CD4-positive, alpha-beta T cell (primary cell): ENCODE measurements at regions not wholly inside any gene's neighbourhood (a gene's known extent, or its start where the extent isn't known, plus 50 kb on each side); places are given as distances from the start of the nearest gene placed in this dataset.

ENCODE experiments used
- ATAC-seq: fragments of 200-7000 bp; cut with Tn5 transposase; one replicate; pipeline ENCODE4 v1.10.0; 2022; ENCODE audit warnings: mild to moderate bottlenecking; ENCODE audit not compliant: poor library complexity
- CTCF ChIA-PET: fragments of 350-600 bp; sonication (Branson Sonifier 250); formaldehyde crosslinking; loops from one replicate; lab custom pipeline; 2021; ENCODE audit warnings: antibody characterized with exemption, inconsistent platforms; lab: Charles Lee
- POLR2A ChIA-PET: fragments of 350-600 bp; sonication (Branson Sonifier 250); formaldehyde crosslinking; loops from one replicate; lab custom pipeline; 2021; ENCODE audit warnings: antibody characterized with exemption, inconsistent platforms; lab: Charles Lee
- DNase-seq, 14 experiments: peaks; one replicate each; pipeline ENCODE4 v3.0.0-alpha.2; 2013 to 2020; ENCODE audit warnings: mixed read lengths in 2 of 14
- H3K27ac ChIP-seq, 2 donors: one replicate each; pipeline versions ENCODE4 v1.5.1 to v1.7.0; 2013; ENCODE audit warnings: low read length in 2 of 2, low read depth in 1 of 2, mild to moderate bottlenecking in 1 of 2
- H3K27me3 ChIP-seq, 2 experiments: 1 replicate in 1 of 2; 2 replicates in 1 of 2; pipeline versions ENCODE4 v1.6.1 to v1.7.0; 2013; ENCODE audit warnings: low read length in 2 of 2, control low read depth in 1 of 2, mild to moderate bottlenecking in 1 of 2, moderate library complexity in 1 of 2; ENCODE audit not compliant: insufficient read depth in 2 of 2, control insufficient read depth in 1 of 2
- H3K36me3 ChIP-seq: one replicate; pipeline ENCODE4 v1.6.1; 2013; ENCODE audit warnings: low read length, control low read depth; ENCODE audit not compliant: insufficient read depth
- H3K4me1 ChIP-seq: one replicate; pipeline ENCODE4 v1.6.1; 2013; ENCODE audit warnings: low read length, control low read depth; ENCODE audit not compliant: insufficient read depth
- H3K4me3 ChIP-seq: one replicate; pipeline ENCODE4 v1.5.1; 2013; ENCODE audit warnings: mild to moderate bottlenecking, low read length, moderate library complexity
- H3K9me3 ChIP-seq, 2 experiments: 1 replicate in 1 of 2; 2 replicates in 1 of 2; pipeline versions ENCODE4 v1.6.1 to v1.7.0; 2013; ENCODE audit warnings: low read length in 2 of 2, mild to moderate bottlenecking in 2 of 2, control low read depth in 1 of 2, moderate library complexity in 1 of 2; ENCODE audit not compliant: control insufficient read depth in 1 of 2, insufficient read depth in 1 of 2
- H3K27ac Mint-ChIP-seq: one replicate; pipeline ENCODE4 v1.8.0; 2020; ENCODE audit warnings: mixed read lengths
- H3K27me3 Mint-ChIP-seq: one replicate; pipeline ENCODE4 v1.8.0; 2021; ENCODE audit warnings: mixed read lengths
- H3K36me3 Mint-ChIP-seq: one replicate; pipeline ENCODE4 v1.8.0; 2021; ENCODE audit warnings: low read depth, mixed read lengths
- H3K4me1 Mint-ChIP-seq: one replicate; pipeline ENCODE4 v1.8.0; 2021; ENCODE audit warnings: low read depth, mixed read lengths
- H3K4me3 Mint-ChIP-seq: one replicate; pipeline ENCODE4 v1.8.0; 2020; ENCODE audit warnings: mild to moderate bottlenecking, mixed read lengths
- H3K9me3 Mint-ChIP-seq: one replicate; pipeline ENCODE4 v1.8.0; 2020; ENCODE audit warnings: mixed read lengths
- intact Hi-C, 2 experiments: fragments of 100-400 bp; cut with DNase I in 1 of 2; cut with micrococcal nuclease in 1 of 2; formaldehyde crosslinking; loops; one replicate each; pipeline versions ENCODE4 v1.15.1 to v1.9.0; 2023 to 2025; cut with DNase I, micrococcal nuclease
- TF ChIP-seq, protein P1 (sequence below): fragments of 200-600 bp; IDR thresholded peaks from one replicate; pipeline ENCODE4 v1.8.0; 2022; ENCODE audit warnings: antibody characterized with exemption, mild to moderate bottlenecking

DNA sequence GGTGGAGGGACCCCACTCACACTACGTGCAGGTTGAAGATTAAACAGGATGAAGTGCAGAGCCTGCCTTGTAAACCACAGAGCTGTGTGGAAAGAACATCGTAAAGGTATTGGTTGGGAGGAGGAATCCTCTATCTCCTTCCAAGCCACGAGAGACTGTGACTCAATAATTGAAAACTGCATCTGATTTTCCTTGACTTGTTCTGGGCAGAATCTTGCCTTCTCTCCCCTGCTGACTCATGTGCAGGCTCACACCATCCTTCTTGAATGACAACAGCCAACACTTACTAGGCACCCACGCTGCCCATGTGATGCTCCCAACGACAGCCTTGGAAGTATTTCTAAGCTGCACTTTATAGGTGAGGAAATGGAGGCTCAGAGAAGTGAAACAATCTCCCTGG, 563.0 kb downstream of the MIAT start:
- Mint-ChIP-seq H3K4me1 (no peaks in the 10 kb centered on the region), H3K27ac (no peak overlapping the region), H3K27me3 (peaks cover 35% of the 10 kb centered on the region), H3K9me3 (no peaks in the 10 kb centered on the region), H3K36me3 (no peaks in the 10 kb centered on the region), H3K4me3 (no peak overlapping the region)
- Histone ChIP-seq H3K27ac (no peak overlapping the region), H3K36me3 (no peaks in the 10 kb centered on the region), H3K4me1 (no peaks in the 10 kb centered on the region), H3K9me3 (no peaks in the 10 kb centered on the region), H3K4me3 (no peak overlapping the region), H3K27me3 (peaks cover 6 to 10% of the 10 kb centered on the region in 2 experiments)
- CTCF ChIA-PET, result no interaction called here
- TF ChIP-seq, protein P1, sequence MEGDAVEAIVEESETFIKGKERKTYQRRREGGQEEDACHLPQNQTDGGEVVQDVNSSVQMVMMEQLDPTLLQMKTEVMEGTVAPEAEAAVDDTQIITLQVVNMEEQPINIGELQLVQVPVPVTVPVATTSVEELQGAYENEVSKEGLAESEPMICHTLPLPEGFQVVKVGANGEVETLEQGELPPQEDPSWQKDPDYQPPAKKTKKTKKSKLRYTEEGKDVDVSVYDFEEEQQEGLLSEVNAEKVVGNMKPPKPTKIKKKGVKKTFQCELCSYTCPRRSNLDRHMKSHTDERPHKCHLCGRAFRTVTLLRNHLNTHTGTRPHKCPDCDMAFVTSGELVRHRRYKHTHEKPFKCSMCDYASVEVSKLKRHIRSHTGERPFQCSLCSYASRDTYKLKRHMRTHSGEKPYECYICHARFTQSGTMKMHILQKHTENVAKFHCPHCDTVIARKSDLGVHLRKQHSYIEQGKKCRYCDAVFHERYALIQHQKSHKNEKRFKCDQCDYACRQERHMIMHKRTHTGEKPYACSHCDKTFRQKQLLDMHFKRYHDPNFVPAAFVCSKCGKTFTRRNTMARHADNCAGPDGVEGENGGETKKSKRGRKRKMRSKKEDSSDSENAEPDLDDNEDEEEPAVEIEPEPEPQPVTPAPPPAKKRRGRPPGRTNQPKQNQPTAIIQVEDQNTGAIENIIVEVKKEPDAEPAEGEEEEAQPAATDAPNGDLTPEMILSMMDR, result no peak
- intact Hi-C loops, result no loop called here
- DNase-seq (no peak), ATAC-seq (no peak)
- POLR2A ChIA-PET, result no interaction called here

DNA sequence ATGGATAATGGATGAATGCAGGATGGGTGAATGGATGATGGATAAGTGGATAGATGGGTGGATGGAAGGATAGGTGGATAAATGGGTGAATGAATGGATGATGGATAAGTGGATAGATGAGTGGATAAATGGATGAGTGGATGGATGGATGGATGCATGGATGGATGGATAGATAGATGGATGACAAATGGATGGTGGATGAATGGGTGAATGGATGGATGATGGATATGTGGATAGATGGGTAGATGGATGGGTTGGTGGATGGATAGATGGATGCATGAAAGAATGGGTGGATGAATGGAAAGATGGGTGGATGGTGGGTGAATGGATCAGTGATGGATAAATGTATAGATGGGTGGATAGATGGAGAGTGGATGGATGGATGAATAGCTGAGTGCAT, 564.8 kb downstream of the MIAT start:
- H3K36me3 ChIP-seq, result no peaks in the 10 kb centered on the region
- H3K4me1 Mint-ChIP-seq, result no peaks in the 10 kb centered on the region
- ChIA-PET POLR2A (no interaction called here), CTCF (no interaction called here)
- TF ChIP-seq, protein P1, result no peak
- H3K9me3 Mint-ChIP-seq, result no peaks in the 10 kb centered on the region
- no peaks in the 10 kb centered on the region for H3K36me3 Mint-ChIP-seq
- H3K4me3 Mint-ChIP-seq, result no peak overlapping the region
- DNase-seq (no peak), ATAC-seq (no peak)
- H3K27ac ChIP-seq, result no peak overlapping the region
- H3K27me3 Mint-ChIP-seq, result peaks cover 29% of the 10 kb centered on the region
- intact Hi-C loops, result no loop called here
- no peaks in the 10 kb centered on the region for H3K9me3 ChIP-seq
- no peak overlapping the region for H3K4me3 ChIP-seq
- H3K27ac Mint-ChIP-seq, result no peak overlapping the region
- peaks cover 6 to 10% of the 10 kb centered on the region in 2 experiments for H3K27me3 ChIP-seq
- no peaks in the 10 kb centered on the region for H3K4me1 ChIP-seq

DNA sequence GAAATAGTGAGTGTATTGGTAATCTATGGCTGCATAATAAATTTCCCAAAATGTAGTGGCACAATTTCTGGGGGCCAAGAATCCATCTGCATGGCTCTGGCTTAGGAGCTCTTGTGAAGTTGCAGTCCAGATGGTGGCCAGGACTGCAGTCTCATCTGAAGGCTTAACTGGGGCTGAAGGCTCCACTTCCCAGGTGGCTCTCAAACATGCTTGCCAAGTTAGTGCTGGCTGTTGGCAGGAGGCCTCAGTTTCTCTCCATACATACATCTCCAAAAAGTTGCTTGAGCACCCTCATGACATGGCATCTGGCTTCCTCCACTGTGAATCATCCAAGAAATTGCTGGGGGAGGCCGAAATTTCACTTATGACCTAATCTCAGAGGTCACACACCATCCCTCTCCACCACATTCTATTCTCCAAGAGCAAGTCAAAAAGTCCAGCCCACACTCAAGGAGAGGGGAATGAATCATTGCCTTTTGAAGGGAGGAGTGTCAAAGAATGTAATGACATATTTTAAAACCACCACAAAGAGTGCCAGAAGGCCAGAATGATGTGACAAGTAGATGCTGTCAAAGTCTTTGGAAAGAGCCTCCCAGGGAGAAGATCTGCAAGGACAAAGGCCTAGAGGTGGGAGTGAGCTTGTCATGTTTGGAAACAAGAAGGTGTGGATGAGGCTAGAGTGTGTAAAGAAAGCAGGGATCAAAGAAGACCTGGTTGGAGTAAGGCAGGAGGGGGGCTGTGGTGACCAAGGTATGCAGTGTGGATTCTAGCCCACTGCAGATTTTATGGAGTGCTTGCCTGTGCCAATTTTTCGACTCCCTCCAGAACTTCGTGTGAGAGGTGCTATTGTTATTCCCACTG, 566.2 kb downstream of the MIAT start:
- POLR2A ChIA-PET, result no interaction called here
- H3K9me3 Mint-ChIP-seq, result no peaks in the 10 kb centered on the region
- no peak for DNase-seq

More for the DNA sequence above, 566.2 kb downstream of the MIAT start:
- Histone ChIP-seq H3K27me3 (peaks cover 4 to 10% of the 10 kb centered on the region in 2 experiments), H3K27ac (no peak overlapping the region), H3K36me3 (no peaks in the 10 kb centered on the region), H3K4me3 (no peak overlapping the region), H3K4me1 (no peaks in the 10 kb centered on the region), H3K9me3 (no peaks in the 10 kb centered on the region)
- CTCF ChIA-PET, result no interaction called here
- no peak overlapping the region for H3K4me3 Mint-ChIP-seq
- TF ChIP-seq, protein P1, result no peak
- H3K4me1 Mint-ChIP-seq, result no peaks in the 10 kb centered on the region
- peaks cover 17% of the 10 kb centered on the region for H3K27me3 Mint-ChIP-seq
- no peak overlapping the region for H3K27ac Mint-ChIP-seq
- intact Hi-C loops, result no loop called here
- H3K36me3 Mint-ChIP-seq, result no peaks in the 10 kb centered on the region
- no peak for ATAC-seq
